ENCODE measurements at regions not wholly inside any gene's neighbourhood (a gene's known extent, or its start where the extent isn't known, plus 50 kb on each side); places are given as distances from the start of the nearest gene placed in this dataset.
"Not testable (repeated sequence)": the region's sequence is repeated elsewhere in the genome, so short reads cannot be mapped to it uniquely, and the experiment has no call there.

GRCh38 chr17:21756856-21757619 is 64.7 kb downstream of the KCNJ18 start:
- peak; percentile 67 for DNase-seq (ENCODE audit: low spot score)

- DNase-seq (ENCODE audit: low spot score) = not testable (repeated sequence)
Observed at GRCh38 chr17:21759636-21760035, 67.3 kb downstream of the KCNJ18 start.

GRCh38 chr17:21763738-21764340 is 71.5 kb downstream of the KCNJ18 start:
- peak; percentile 88 for DNase-seq (ENCODE audit: low spot score)

- DNase-seq (ENCODE audit: low spot score) = peak; percentile 81
Observed at GRCh38 chr17:21765651-21766290, 73.4 kb downstream of the KCNJ18 start.

GRCh38 chr17:21766565-21766964 is 74.2 kb downstream of the KCNJ18 start:
- DNase-seq (ENCODE audit: low spot score) = peak; percentile 72

GRCh38 chr17:21767162-21768156 is 75.1 kb downstream of the KCNJ18 start:
- peak; percentile 60 for DNase-seq (ENCODE audit: low spot score)

GRCh38 chr17:21768244-21768643 is 75.9 kb downstream of the KCNJ18 start:
- DNase-seq (ENCODE audit: low spot score) = peak; percentile 82

- peak; percentile 87 for DNase-seq (ENCODE audit: low spot score)
Observed at GRCh38 chr17:21768729-21769462, 76.6 kb downstream of the KCNJ18 start.

GRCh38 chr17:21769781-21770180 is 77.5 kb downstream of the KCNJ18 start:
- DNase-seq (ENCODE audit: low spot score) = peak; percentile 68

GRCh38 chr17:21770466-21771446 is 78.4 kb downstream of the KCNJ18 start:
- DNase-seq (ENCODE audit: low spot score) = peak; percentile 33

GRCh38 chr17:21772321-21772720 is 80.0 kb downstream of the KCNJ18 start:
- peak; percentile 69 for DNase-seq (ENCODE audit: low spot score)

- DNase-seq (ENCODE audit: low spot score) = peak; percentile 69
Observed at GRCh38 chr17:21772991-21773713, 80.8 kb downstream of the KCNJ18 start.

GRCh38 chr17:21774263-21774662 is 81.9 kb downstream of the KCNJ18 start:
- DNase-seq (ENCODE audit: low spot score) = peak; percentile 43

- DNase-seq (ENCODE audit: low spot score) = peak; percentile 45
Observed at GRCh38 chr17:21775566-21775965, 83.2 kb downstream of the KCNJ18 start.

- not testable (repeated sequence) for DNase-seq (ENCODE audit: low spot score)
Observed at GRCh38 chr17:21776921-21777320, 84.6 kb downstream of the KCNJ18 start.

- DNase-seq (ENCODE audit: low spot score) = peak; percentile 55
Observed at GRCh38 chr17:21778866-21779265, 86.5 kb downstream of the KCNJ18 start.

GRCh38 chr17:21780293-21780888 is 88.1 kb downstream of the KCNJ18 start:
- DNase-seq (ENCODE audit: low spot score) = peak; percentile 78
